HG03097 (cell line): ENCODE measurements at regions not wholly inside any gene's neighbourhood (a gene's known extent, or its start where the extent isn't known, plus 50 kb on each side); places are given as distances from the start of the nearest gene placed in this dataset.

ENCODE experiments used
- ATAC-seq: cut with Tn5 transposase; IDR thresholded peaks from one replicate; pipeline ENCODE4 v1.9.1; 2021; ENCODE audit not compliant: unreplicated experiment, low FRiP score

- ATAC-seq: no peak
These were observed 346.6 kb upstream of the PKDCC start for GRCh38 chr2:41701231-41701630.

GRCh38 chr2:41703123-41703522 is 344.7 kb upstream of the PKDCC start:
- ATAC-seq: no peak

- ATAC-seq: no peak
These were observed 342.2 kb upstream of the PKDCC start for GRCh38 chr2:41705634-41706033.

DNA sequence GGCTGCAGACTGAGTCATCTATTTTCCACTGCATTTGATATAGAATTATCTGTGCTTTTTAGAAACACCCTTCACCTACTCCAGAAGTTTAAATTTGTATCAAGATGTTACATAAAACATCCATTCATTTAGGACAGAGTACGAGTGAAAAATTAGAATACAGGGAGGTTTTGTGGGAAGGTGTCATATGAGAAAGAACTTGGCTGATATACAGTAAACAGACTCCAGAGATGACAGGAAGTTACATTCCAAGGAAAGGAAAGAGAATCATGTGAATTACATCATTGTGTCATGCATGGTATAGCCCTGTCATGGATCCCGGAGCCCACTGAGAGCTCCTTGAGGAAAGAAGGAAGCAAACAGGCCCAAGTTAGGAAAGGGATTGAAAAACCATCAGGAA is 341.5 kb upstream of the PKDCC start:
- ATAC-seq: no peak

GRCh38 chr2:41707790-41708451 is 339.9 kb upstream of the PKDCC start:
- ATAC-seq: no peak

- ATAC-seq: no peak
These were observed 337.9 kb upstream of the PKDCC start for GRCh38 chr2:41709702-41710599.

GRCh38 chr2:41710944-41711343 is 336.9 kb upstream of the PKDCC start:
- ATAC-seq: no peak

DNA sequence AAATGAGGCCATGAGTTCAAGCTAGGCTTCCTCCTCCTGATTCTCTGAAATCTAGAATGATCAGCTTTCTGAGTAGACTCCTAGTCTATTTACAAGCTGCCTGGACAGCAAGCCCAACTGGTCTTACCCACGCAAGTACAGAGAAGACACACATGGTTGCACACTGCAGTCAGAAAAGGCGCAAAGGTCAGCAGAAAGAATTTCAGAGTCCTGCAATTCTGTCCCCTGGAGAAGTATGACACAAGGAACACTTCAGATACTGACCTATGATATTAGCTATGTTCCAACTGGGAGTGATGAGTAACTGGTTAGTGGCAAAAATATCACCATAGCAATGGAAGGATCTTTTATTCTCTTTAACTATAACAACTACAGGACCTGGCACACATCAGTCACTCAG is 336.1 kb upstream of the PKDCC start:
- ATAC-seq: no peak

DNA sequence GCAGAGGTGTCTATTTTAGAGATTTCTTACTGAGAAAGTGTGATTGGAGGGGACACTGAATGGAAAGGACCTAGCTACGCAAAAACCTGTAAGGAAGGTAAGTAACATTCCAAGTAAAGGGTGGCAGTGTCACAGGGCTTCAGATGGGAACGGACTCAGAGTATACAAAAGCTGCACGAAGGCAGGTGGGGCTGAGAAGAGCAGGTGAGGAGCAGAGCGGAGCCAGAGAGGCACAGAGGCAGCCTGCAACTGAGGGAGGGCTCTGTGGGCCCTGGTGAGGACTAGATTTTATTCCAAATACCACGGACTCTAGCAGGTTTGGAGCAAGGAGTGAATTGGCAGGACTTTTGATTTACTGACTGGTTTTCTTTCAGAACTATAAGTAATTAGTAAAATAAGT is 331.3 kb upstream of the PKDCC start:
- ATAC-seq: no peak

DNA sequence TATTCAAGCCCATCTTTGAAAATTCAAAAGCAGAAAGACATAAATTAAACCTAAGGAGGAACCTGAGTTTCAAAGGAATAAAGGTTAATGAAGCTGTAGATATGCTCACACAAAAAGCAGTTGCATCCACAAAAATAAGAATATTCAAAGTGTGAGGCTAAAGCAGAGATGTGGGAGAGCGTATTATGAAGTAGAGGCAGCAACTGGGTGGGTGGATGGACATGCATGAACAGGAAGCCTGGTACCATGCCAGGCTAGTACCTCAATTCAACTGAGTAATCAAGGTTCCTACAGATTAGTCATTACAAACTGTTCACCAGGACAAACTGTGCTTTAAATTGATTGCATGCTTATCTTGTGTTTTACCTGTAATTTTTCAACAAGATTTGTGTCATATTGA is 330.0 kb upstream of the PKDCC start:
- ATAC-seq: no peak

DNA sequence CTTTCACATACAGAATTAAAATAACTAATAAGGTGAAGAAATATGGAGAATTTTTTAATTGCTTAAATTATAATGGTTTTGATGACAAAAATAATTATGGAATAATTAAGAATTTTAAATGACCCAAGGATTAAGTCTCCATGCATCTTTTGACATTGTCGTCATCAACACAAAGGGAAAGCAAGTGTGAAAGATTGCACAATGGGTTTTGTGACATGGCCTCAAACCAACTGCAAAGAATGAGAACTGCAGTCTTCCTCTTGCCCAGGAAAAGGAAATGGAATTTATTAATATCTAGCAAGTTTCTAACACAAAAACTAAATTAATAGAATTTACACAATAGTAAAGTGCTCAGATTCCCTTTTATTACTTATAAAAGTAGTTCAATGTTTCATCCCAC is 329.1 kb upstream of the PKDCC start:
- ATAC-seq: no peak

DNA sequence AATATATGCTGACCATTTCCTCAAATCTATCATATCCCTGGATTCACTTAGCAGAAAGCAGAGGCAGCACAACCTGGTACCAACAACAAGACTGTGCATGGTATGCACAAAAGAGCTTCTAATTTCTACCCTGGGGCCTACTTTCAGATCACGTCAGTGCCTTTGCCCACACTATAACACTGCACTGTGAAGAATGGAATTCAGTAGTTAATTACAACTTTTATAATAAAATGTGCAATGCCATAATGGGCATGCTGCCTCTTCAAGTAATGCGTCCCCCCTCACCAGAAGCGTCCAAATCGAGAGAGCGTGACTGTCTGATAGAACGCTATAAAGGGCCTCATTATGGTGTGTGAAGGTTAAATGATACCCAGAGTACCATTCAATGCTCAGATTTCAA is 328.1 kb upstream of the PKDCC start:
- ATAC-seq: no peak

GRCh38 chr2:41720331-41721251 is 327.2 kb upstream of the PKDCC start:
- peak; percentile 79 for ATAC-seq

GRCh38 chr2:41722668-41723369 is 325.0 kb upstream of the PKDCC start:
- no peak for ATAC-seq

DNA sequence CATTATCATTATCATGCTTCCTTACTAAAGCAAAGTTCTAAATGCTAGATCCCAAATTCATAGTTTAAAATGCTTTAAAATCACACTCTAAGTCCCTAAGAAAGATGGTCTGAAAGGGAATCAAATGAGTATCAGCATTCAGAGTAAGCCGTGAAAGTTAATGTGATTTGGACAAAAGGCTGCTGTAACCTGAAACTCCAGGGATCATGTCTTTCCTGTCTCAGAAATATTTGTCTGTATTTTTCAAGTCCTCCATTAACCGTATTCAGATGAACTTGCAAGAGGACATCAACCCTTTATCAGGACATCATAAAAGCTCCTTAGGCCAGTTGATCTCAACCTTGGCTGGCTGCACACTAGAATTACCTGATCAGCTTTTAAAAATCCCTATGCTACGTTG is 324.3 kb upstream of the PKDCC start:
- ATAC-seq: no peak

DNA sequence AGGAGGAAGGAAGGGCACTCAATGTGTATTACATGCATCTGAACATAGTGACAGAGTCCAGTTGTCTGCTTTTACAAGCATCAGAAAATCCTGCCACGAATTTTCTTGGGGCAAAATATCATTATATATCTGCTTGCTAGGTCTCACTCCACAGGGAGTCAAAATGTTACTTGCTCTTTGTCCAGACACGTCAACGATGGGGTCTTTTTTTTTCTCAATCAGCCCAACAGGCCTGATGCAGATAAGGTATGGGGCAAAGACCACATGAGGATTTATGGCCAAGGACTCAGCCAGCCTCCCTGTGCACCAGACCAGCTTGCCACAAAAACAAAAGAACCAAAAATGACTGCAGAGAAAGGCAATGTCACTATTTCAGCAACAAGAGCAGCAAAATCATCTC is 323.4 kb upstream of the PKDCC start:
- no peak for ATAC-seq

GRCh38 chr2:41725901-41726300 is 321.9 kb upstream of the PKDCC start:
- no peak for ATAC-seq

GRCh38 chr2:41726364-41726763 is 321.5 kb upstream of the PKDCC start:
- no peak for ATAC-seq

GRCh38 chr2:41727152-41727551 is 320.7 kb upstream of the PKDCC start:
- ATAC-seq: no peak

GRCh38 chr2:41727711-41728110 is 320.1 kb upstream of the PKDCC start:
- no peak for ATAC-seq
